Prostate gland (tissue), 2 donors: ENCODE measurements at regions not wholly inside any gene's neighbourhood (a gene's known extent, or its start where the extent isn't known, plus 50 kb on each side); places are given as distances from the start of the nearest gene placed in this dataset.

ENCODE experiments used
- CTCF ChIP-seq, 4 experiments: fragments of 200-600 bp in 2 of 4; fragments of 450-650 bp in 2 of 4; sonication (generic) in 2 of 4; IDR thresholded peaks; 1 replicate in 3 of 4; 2 replicates in 1 of 4; pipeline ENCODE4 v1.5.1; 2016 to 2019; ENCODE audit warnings: antibody characterized with exemption in 4 of 4, mild to moderate bottlenecking in 2 of 4, moderate library complexity in 2 of 4
- POLR2A ChIP-seq: fragments of 450-650 bp; IDR thresholded peaks from one replicate; pipeline ENCODE4 v1.6.1; 2016; ENCODE audit warnings: antibody characterized with exemption, mild to moderate bottlenecking
- POLR2AphosphoS5 ChIP-seq: sonication (generic); formaldehyde crosslinking; IDR thresholded peaks from one replicate; pipeline ENCODE4 v1.6.1; 2017; ENCODE audit warnings: antibody characterized with exemption

- no peak for TF ChIP-seq CTCF (IDR thresholded peaks at IDR 0.05)
- TF ChIP-seq POLR2A, result no peak
- TF ChIP-seq POLR2AphosphoS5, result no peak
Observed at GRCh38 chr4:56102601-56103000, 153.9 kb downstream of the CEP135 start.
